ENCODE measurements at regions not wholly inside any gene's neighbourhood (a gene's known extent, or its start where the extent isn't known, plus 50 kb on each side); places are given as distances from the start of the nearest gene placed in this dataset.
"Not testable (repeated sequence)": the region's sequence is repeated elsewhere in the genome, so short reads cannot be mapped to it uniquely, and the experiment has no call there.

DNA sequence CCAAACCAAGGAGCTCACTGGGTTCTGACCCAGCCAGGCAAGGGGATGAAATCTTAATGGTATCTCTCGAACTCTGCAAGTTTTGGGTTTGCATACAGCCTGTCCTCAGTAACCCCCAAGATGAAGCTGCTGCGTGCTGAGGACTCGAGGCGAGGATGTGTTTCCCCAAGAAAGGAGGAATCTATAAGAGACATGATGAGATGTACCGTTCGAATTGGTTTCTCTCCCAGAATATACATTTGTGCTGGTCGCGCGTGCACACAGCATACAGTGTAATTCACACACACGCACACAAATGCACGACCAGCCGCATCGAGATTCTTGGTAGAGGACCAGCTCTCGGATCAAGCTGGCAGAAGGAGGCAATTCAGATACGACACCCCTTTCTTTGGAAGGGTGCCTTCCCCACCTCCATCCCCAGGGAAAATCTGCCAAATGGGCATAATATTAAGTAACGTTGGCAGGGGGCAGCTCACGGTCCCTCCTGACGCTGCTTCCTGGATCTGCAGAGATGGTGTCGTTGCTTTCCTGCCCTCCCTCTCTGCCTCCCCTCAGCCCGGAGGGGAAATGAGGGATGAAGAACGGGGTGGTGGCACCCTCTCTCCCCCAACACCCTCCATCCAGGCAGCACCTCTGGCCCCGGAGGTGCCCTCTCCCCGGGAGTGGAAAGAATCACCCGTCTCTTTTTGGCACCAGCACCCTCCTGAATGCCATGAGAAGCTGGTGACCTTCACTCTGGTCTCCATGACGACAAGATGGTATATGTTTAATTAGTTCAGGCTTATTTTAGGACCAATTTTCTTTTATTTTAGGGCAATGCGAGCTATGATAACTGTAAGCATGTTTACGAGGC is 310.2 kb downstream of the ZNF536 start:
- DNase-seq (ENCODE audit: low read depth) = no peak

DNA sequence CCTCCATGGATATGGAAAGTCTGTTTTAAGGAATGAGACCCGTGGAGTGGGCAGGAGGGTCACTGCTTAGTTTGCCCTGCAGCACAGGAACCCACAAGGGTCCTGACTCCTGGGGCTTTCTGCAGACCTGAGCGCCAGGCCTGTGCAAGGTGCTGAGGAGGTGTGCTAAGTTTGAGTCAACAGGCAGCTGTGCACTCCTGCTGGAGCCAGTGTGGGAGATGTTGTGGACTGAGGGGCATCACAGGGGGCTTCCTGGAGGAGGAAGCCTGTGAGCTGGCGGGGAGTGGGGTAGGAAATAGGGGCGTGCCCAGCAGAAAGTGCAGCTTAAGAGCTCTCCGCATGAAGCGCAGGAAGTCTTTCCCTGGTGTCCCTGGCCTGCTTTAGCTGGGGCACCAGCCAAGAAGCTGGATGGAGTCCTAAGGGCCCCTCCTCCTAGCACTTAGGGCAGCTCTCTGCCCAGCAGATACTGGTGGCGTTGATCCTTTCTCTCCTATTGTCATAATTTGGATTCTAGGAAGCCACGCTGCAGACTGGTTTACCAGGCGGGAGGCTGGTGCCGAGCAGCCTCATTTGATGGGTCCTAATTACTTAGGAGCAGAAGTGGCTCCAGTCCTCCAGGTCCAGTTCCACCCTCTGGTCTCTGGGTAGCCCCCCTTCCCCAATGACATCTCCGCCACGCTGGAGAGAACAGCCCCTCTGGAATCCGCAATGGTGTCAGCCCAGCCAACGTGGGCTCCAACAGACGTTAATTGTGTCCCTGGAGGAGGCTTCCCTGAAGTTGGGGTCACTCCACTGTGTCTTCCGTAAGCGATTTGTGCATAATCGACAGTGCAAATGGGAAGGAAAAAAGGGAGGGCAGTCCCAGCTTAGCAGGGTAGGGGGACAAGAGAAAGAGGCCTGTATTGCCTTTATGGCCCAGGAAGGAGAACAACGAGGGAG is 309.2 kb downstream of the ZNF536 start:
- DNase-seq (ENCODE audit: low read depth) = no peak

DNA sequence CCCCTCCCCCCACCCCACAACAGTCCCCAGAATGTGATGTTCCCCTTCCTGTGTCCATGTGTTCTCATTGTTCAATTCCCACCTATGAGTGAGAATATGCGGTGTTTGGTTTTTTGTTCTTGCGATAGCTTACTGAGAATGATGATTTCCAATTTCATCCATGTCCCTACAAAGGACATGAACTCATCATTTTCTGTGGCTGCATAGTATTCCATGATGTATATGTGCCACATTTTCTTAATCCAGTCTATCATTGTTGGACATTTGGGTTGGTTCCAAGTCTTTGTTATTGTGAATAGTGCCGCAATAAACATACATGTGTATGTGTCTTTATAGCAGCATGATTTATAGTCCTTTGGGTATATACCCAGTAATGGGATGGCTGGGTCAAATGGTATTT is 308.2 kb downstream of the ZNF536 start:
- not testable (repeated sequence) for DNase-seq (ENCODE audit: low read depth)

DNA sequence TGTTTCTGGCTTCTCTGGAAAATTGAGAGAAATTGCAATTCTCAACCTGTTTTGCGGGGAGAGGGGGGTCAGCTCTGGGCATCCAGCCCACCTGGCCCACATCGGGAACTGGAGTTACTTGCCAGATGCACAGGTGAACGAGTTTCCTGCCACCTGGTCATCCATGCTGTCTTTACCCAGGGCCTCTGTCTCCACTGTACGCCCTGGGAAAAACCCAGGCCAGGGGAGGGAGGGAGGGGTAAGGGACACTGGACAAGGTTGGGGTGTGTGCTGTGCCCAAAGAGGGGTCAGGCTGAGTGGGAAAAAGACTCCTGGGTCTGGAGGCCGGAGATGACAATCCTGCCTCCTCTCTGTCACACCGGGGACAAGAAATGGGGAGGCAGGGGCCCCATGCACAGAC is 307.6 kb downstream of the ZNF536 start:
- no peak for DNase-seq (ENCODE audit: low read depth)

GRCh38 chr19:30679153-30679702 is 307.0 kb downstream of the ZNF536 start:
- DNase-seq (ENCODE audit: low read depth) = no peak

DNA sequence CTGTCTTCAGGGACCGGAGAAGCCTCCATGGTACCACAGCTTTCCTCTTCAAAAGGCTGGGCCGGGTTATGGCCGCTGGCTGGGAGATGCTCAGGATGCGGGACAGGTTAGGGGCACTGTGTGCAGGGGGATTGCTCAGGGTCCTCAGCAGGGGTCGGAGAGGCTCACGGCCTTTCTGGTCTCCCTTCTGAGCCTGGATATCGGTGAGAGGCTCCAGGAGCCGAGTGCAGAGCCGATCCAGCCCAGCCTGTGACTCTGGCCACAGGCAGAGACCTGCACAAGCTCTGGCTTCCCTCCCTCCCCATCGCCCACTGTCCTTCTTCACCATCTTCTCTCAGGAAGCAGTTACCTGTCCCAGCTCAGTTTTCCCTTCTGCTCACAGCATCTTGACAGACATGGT is 306.0 kb downstream of the ZNF536 start:
- DNase-seq (ENCODE audit: low read depth) = no peak

DNA sequence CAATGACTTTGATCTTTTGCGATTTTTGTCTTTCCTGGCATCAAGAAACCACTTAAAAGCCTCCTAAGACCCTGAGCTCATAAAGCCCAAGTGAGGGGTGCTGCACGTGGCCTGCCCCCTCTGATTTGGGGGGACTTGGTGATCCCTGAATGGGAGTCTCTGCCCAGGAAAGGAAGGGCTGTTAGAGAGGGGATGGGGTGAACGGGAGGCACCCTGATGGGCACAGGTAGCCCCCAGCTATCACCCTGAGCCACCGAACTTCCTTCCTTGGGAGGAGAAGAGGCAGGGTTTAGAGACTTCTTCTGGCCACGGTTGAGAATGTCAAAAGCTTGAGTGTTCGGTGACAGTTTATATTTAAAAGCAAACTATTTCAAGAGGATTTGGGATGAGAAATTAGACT is 305.5 kb downstream of the ZNF536 start:
- DNase-seq (ENCODE audit: low read depth) = no peak

- DNase-seq (ENCODE audit: low read depth) = no peak
Measured at GRCh38 chr19:30676990-30677679, 305.0 kb downstream of the ZNF536 start.

DNA sequence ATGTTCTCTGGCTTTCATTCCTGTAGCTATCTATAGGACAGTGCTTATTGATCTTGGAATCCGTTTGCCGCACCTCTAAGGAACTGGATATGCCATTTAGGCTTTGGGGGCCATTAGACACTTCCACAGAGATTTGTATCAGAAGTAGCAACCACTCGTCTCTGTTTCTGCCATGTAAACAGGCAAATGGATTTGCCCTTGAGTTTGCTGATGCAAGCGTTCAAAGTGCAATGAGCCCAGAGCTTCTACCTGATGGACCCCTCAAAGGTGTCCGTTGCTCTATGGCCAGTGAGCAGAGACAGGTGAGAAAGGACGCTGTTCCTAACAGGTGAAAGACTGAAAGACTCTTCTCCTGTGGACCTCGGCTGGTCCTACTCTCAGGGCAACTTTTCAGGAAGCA is 302.9 kb downstream of the ZNF536 start:
- DNase-seq (ENCODE audit: low read depth) = no peak

- DNase-seq (ENCODE audit: low read depth) = no peak
Measured at GRCh38 chr19:30674656-30675055, 302.5 kb downstream of the ZNF536 start.

- no peak for DNase-seq (ENCODE audit: low read depth)
Measured at GRCh38 chr19:30673336-30673735, 301.2 kb downstream of the ZNF536 start.

DNA sequence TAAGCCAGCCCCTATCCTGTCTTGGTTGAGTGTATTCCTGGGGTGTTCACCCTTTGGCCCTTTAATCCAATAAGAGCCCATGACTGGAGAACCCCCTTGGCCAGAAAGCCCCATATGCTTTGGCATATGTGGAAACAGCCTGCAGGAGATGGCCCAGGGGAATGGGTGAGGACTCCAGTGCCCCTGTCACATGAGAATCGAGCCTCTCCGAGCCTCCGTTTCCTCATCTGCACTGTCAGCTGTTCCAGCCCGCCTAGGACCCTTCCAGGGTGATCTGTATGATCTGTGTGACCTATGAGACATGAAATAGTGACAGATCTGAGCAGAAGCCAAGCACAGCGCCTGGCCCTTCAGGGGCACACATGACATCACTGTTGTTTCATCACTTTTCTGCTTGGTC is 300.7 kb downstream of the ZNF536 start:
- no peak for DNase-seq (ENCODE audit: low read depth)

DNA sequence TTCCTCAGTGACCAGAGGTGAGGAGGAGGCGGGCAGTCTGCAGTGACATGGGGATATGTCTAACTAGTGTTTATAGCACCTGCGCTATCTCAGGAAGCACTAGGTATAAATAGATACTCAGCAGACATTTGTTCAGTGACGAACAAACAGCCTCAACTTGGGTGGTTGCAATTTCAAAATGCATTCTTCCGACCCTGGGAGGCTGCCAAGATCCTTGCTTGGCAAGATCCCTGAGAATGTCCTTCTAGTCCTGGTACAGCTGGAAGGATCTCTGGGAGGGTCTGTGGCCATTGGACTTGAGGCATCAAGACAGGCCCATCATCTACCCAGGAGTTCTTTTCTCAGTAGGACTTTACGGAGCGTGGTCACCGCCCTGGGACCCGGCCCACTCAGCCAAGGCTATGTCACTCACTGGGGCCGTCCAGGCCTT is 299.5 kb downstream of the ZNF536 start:
- DNase-seq (ENCODE audit: low read depth) = no peak

- DNase-seq (ENCODE audit: low read depth) = no peak
Measured at GRCh38 chr19:30671367-30671619, 299.1 kb downstream of the ZNF536 start.

DNA sequence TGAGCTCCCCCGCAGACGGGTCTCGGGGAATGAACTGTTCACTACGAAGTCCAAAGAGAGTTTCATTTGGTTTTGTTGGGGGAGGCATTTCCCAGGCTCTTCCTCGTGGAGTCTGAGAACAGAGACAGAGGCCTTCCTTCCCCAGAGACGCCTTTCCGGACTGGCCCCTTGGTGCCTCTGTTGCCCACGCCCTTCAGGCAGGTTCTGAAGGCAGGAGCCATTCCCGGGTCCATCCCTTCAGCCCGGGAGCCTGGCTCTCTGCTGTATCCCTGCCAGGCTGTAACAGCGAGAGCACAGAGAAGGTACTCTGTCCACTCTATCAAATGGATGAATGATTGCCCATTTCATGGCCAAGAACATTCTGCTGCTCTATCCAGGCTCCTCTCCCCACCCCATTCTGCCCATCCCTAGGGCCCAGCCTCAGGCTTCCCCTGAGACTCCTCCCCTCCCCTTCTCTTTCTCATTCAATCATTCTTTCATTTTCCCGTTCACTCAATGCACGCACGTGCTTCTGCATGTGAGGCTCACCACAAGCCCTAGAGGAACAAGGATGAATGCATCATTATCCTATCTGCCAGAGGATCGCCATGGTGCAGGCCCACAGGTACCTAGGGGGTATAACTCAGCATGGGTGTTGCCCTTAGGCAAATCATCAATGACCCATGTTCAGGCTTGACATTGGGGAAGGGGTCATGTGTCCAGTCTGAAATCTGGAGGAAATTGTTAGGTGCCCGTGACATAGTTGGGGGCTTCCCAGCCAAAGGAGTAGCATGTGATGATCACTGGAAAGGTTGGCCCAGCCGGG is 298.6 kb downstream of the ZNF536 start:
- DNase-seq (ENCODE audit: low read depth) = no peak

- peak; percentile 80 for DNase-seq (ENCODE audit: low read depth)
Measured at GRCh38 chr19:30670011-30670329, 297.8 kb downstream of the ZNF536 start.

GRCh38 chr19:30669329-30670010 is 297.3 kb downstream of the ZNF536 start:
- peak; percentile 73 for DNase-seq (ENCODE audit: low read depth)

GRCh38 chr19:30668521-30669155 is 296.5 kb downstream of the ZNF536 start:
- DNase-seq (ENCODE audit: low read depth) = no peak

DNA sequence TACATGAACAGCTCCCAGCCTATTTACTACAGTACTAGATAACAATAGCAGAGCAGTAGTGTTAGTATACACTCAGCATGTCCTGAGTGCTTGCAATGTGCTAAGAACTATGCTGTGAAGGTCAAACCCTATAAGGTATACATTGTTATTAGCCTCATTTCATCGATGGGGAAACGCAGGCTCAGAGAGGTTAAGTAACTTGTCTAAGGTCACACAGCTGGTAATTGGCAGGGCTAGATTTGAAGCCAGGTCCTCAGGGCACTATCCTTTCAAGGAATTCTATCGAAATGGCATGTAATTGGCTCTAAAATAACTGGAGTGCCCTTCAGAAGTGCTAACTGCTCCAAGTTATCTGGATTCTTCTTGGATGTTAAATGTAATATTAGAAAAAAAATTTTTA is 295.6 kb downstream of the ZNF536 start:
- no peak for DNase-seq (ENCODE audit: low read depth)

GRCh38 chr19:30667227-30667626 is 295.0 kb downstream of the ZNF536 start:
- no peak for DNase-seq (ENCODE audit: low read depth)
